ENCODE measurements at regions not wholly inside any gene's neighbourhood (a gene's known extent, or its start where the extent isn't known, plus 50 kb on each side); places are given as distances from the start of the nearest gene placed in this dataset.

GRCh38 chr6:122859676-122860075, 70.6 kb downstream of the SMPDL3A start:
- no peak for TF ChIP-seq ISL1 (CRISPR knock-in tag; IDR thresholded peaks at IDR 0.05)
- no peak for TF ChIP-seq TOX (CRISPR knock-in tag; IDR thresholded peaks at IDR 0.05; ENCODE audit: borderline replicate concordance)
- TF ChIP-seq CREB5 (CRISPR knock-in tag; IDR thresholded peaks at IDR 0.05; ENCODE audit: low read depth): no peak
- no peak for TF ChIP-seq SNAI2 (CRISPR knock-in tag; IDR thresholded peaks at IDR 0.05)
- TF ChIP-seq ZFP30 (CRISPR knock-in tag; IDR thresholded peaks at IDR 0.05): no peak
- TF ChIP-seq ZC3H10 (CRISPR knock-in tag; IDR thresholded peaks at IDR 0.05): no peak
- TF ChIP-seq ESRRG (CRISPR knock-in tag; IDR thresholded peaks at IDR 0.05): no peak
- no peak for TF ChIP-seq PATZ1 (CRISPR knock-in tag; IDR thresholded peaks at IDR 0.05; ENCODE audit: borderline replicate concordance)
- TF ChIP-seq ZFP3 (CRISPR knock-in tag; IDR thresholded peaks at IDR 0.05): no peak
- TF ChIP-seq OSR1 (CRISPR knock-in tag; IDR thresholded peaks at IDR 0.05): no peak
- TF ChIP-seq ZNF70 (CRISPR knock-in tag; IDR thresholded peaks at IDR 0.05): no peak
- no peak for TF ChIP-seq TSHZ2 (CRISPR knock-in tag; IDR thresholded peaks at IDR 0.05)
- no peak for TF ChIP-seq POU6F1 (CRISPR knock-in tag; IDR thresholded peaks at IDR 0.05; ENCODE audit: borderline replicate concordance, low read depth)
- TF ChIP-seq CSDC2 (CRISPR knock-in tag; IDR thresholded peaks at IDR 0.05): no peak
- ATAC-seq: no peak

GRCh38 chr6:122861594-122861993, 72.5 kb downstream of the SMPDL3A start:
- no peak for ATAC-seq
- TF ChIP-seq CREB5 (CRISPR knock-in tag; IDR thresholded peaks at IDR 0.05; ENCODE audit: low read depth) (no peak), ZNF70 (CRISPR knock-in tag; IDR thresholded peaks at IDR 0.05) (no peak), BACH2 (CRISPR knock-in tag; IDR thresholded peaks at IDR 0.05; ENCODE audit: borderline replicate concordance) (no peak), TCF4 (CRISPR knock-in tag; IDR thresholded peaks at IDR 0.05; ENCODE audit: borderline replicate concordance) (no peak), ZFP30 (CRISPR knock-in tag; IDR thresholded peaks at IDR 0.05) (no peak), OSR1 (CRISPR knock-in tag; IDR thresholded peaks at IDR 0.05) (no peak), POU6F1 (CRISPR knock-in tag; IDR thresholded peaks at IDR 0.05; ENCODE audit: borderline replicate concordance, low read depth) (no peak), PPARA (CRISPR knock-in tag; IDR thresholded peaks at IDR 0.05; ENCODE audit: borderline replicate concordance) (no peak), ESRRG (CRISPR knock-in tag; IDR thresholded peaks at IDR 0.05) (no peak), ZNF565 (CRISPR knock-in tag; conservative IDR thresholded peaks at IDR 0.05; ENCODE audit: low read depth) (no peak), ISL1 (CRISPR knock-in tag; IDR thresholded peaks at IDR 0.05) (no peak)

- ATAC-seq: no peak
- TF ChIP-seq TCF4 (CRISPR knock-in tag; IDR thresholded peaks at IDR 0.05; ENCODE audit: borderline replicate concordance) (no peak), GLIS3 (CRISPR knock-in tag; IDR thresholded peaks at IDR 0.05) (no peak), ARNTL (CRISPR knock-in tag; IDR thresholded peaks at IDR 0.05; ENCODE audit: borderline replicate concordance, low read depth) (no peak), TOX (CRISPR knock-in tag; IDR thresholded peaks at IDR 0.05; ENCODE audit: borderline replicate concordance) (no peak), ZC3H10 (CRISPR knock-in tag; IDR thresholded peaks at IDR 0.05) (no peak), CSRNP3 (CRISPR knock-in tag; IDR thresholded peaks at IDR 0.05) (no peak), ZNF565 (CRISPR knock-in tag; conservative IDR thresholded peaks at IDR 0.05; ENCODE audit: low read depth) (no peak), TSHZ2 (CRISPR knock-in tag; IDR thresholded peaks at IDR 0.05) (no peak)
These were observed 79.1 kb downstream of the SMPDL3A start for GRCh38 chr6:122868137-122868536.
